ENCODE measurements at regions not wholly inside any gene's neighbourhood (a gene's known extent, or its start where the extent isn't known, plus 50 kb on each side); places are given as distances from the start of the nearest gene placed in this dataset.

DNA sequence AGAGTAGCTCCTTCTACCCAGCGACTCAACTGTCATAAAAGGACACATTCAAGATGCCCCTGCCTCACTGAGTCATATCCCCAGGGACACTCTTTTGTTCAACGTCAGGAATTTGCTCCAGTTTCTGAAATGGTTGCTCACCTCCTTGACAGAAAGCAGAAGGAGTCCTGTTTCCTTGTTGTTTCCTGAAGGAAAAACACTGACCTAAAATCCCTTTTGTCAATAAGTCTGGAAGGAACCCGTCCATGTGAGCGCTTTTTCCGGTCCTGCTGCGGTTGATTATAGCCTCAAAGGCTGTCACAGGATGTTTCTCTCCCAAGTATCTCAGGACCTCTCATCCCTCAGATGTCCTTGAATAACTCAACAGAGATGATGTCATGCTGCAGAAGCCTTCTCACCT is 113.6 kb upstream of the PLEKHG1 start:
- Histone ChIP-seq H3K9ac (ENCODE audit: low read length) (no peak overlapping the region), H3K27ac (ENCODE audit: low read depth, low read length) (peak overlapping the region; percentile 35), H3K27me3 (ENCODE audit: insufficient read depth, low read length) (no peaks in the 10 kb centered on the region), H3K4me2 (ENCODE audit: low read length) (peak overlapping the region; percentile 1), H3K4ac (ENCODE audit: low read depth, low read length) (no peak overlapping the region), H4K8ac (ENCODE audit: low read depth, low read length) (no peak overlapping the region), H4K12ac (ENCODE audit: low read depth, low read length) (no peak overlapping the region), H3K4me1 (ENCODE audit: control insufficient read depth in 1 of 2, insufficient read depth in 2 of 2, low read length in 2 of 2) (peaks cover 18 to 21% of the 10 kb centered on the region in 2 experiments), H2AFZ (ENCODE audit: insufficient read depth, low read length, poor library complexity) (no peak overlapping the region), H2AK5ac (ENCODE audit: low read length) (no peak overlapping the region), H3K23ac (ENCODE audit: low read length) (no peak overlapping the region), H3K18ac (ENCODE audit: low read length) (no peak overlapping the region), H3K9me3 (ENCODE audit: insufficient read depth, low read depth, low read length) (no peaks in the 10 kb centered on the region), H3K79me1 (ENCODE audit: low read length) (peaks cover 4% of the 10 kb centered on the region), H3K79me2 (ENCODE audit: control insufficient read depth, insufficient read depth, low read length, poor library complexity) (no peaks in the 10 kb centered on the region), H2BK5ac (ENCODE audit: low read depth, low read length, poor library complexity) (no peak overlapping the region), H3K36me3 (ENCODE audit: control insufficient read depth in 1 of 2, insufficient read depth in 2 of 2, low read length in 2 of 2) (no peaks in the 10 kb centered on the region), H3K14ac (ENCODE audit: low read length) (no peak overlapping the region), H3K4me3 (ENCODE audit: low read depth, low read length) (no peak overlapping the region), H2BK12ac (ENCODE audit: low read length) (no peak overlapping the region), H2BK120ac (ENCODE audit: insufficient read depth, low read length, poor library complexity) (no peak overlapping the region), H4K91ac (ENCODE audit: low read depth, low read length) (no peak overlapping the region)
- DNase-seq: no peak
- WGBS (ENCODE audit: extremely low coverage, insufficient coverage, insufficient read length): no CpG with 5 or more reads among the region's 6 CpGs

GRCh38 chr6:150490586-150490985 is 109.1 kb upstream of the PLEKHG1 start:
- no CpG with 5 or more reads among the region's 6 CpGs for WGBS (ENCODE audit: extremely low coverage, insufficient coverage, insufficient read length)

GRCh38 chr6:150491131-150491810 is 108.4 kb upstream of the PLEKHG1 start:
- Histone ChIP-seq H3K27me3 (ENCODE audit: insufficient read depth, low read length) (no peaks in the 10 kb centered on the region), H3K36me3 (ENCODE audit: control insufficient read depth in 1 of 2, insufficient read depth in 2 of 2, low read length in 2 of 2) (no peaks in the 10 kb centered on the region), H3K79me1 (ENCODE audit: low read length) (peaks cover 2% of the 10 kb centered on the region), H4K12ac (ENCODE audit: low read depth, low read length) (no peak overlapping the region), H3K4me2 (ENCODE audit: low read length) (no peak overlapping the region), H3K4me3 (ENCODE audit: low read depth, low read length) (no peak overlapping the region), H2BK12ac (ENCODE audit: low read length) (no peak overlapping the region), H2AK5ac (ENCODE audit: low read length) (no peak overlapping the region), H3K18ac (ENCODE audit: low read length) (no peak overlapping the region), H3K4ac (ENCODE audit: low read depth, low read length) (no peak overlapping the region), H3K79me2 (ENCODE audit: control insufficient read depth, insufficient read depth, low read length, poor library complexity) (no peaks in the 10 kb centered on the region), H3K23ac (ENCODE audit: low read length) (no peak overlapping the region), H3K14ac (ENCODE audit: low read length) (no peak overlapping the region), H4K91ac (ENCODE audit: low read depth, low read length) (no peak overlapping the region), H4K8ac (ENCODE audit: low read depth, low read length) (no peak overlapping the region), H3K27ac (ENCODE audit: low read depth, low read length) (no peak overlapping the region), H3K9ac (ENCODE audit: low read length) (no peak overlapping the region), H2BK5ac (ENCODE audit: low read depth, low read length, poor library complexity) (no peak overlapping the region), H2AFZ (ENCODE audit: insufficient read depth, low read length, poor library complexity) (no peak overlapping the region), H3K9me3 (ENCODE audit: insufficient read depth, low read depth, low read length) (no peaks in the 10 kb centered on the region), H3K4me1 (ENCODE audit: control insufficient read depth in 1 of 2, insufficient read depth in 2 of 2, low read length in 2 of 2) (peaks cover 13 to 17% of the 10 kb centered on the region in 2 experiments), H2BK120ac (ENCODE audit: insufficient read depth, low read length, poor library complexity) (no peak overlapping the region)
- peak in 1 of 2 donors; percentile 17 for DNase-seq
- no CpG with 5 or more reads among the region's 5 CpGs for WGBS (ENCODE audit: extremely low coverage, insufficient coverage, insufficient read length)

More at GRCh38 chr6:150490586-150490985, 109.1 kb upstream of the PLEKHG1 start:
- H3K9me3 ChIP-seq (ENCODE audit: insufficient read depth, low read depth, low read length): no peaks in the 10 kb centered on the region
- H3K4me1 ChIP-seq (ENCODE audit: control insufficient read depth in 1 of 2, insufficient read depth in 2 of 2, low read length in 2 of 2): peaks cover 13 to 17% of the 10 kb centered on the region in 2 experiments
- H2BK120ac ChIP-seq (ENCODE audit: insufficient read depth, low read length, poor library complexity): no peak overlapping the region
- H3K9ac ChIP-seq (ENCODE audit: low read length): no peak overlapping the region
- no peak overlapping the region for H3K23ac ChIP-seq (ENCODE audit: low read length)
- no peaks in the 10 kb centered on the region for H3K27me3 ChIP-seq (ENCODE audit: insufficient read depth, low read length)
- H3K79me1 ChIP-seq (ENCODE audit: low read length): peaks cover 2% of the 10 kb centered on the region
- no peak overlapping the region for H2AK5ac ChIP-seq (ENCODE audit: low read length)
- no peak overlapping the region for H3K4me2 ChIP-seq (ENCODE audit: low read length)
- H3K14ac ChIP-seq (ENCODE audit: low read length): no peak overlapping the region
- no peak overlapping the region for H2BK5ac ChIP-seq (ENCODE audit: low read depth, low read length, poor library complexity)
- no peak overlapping the region for H3K4me3 ChIP-seq (ENCODE audit: low read depth, low read length)
- H4K8ac ChIP-seq (ENCODE audit: low read depth, low read length): no peak overlapping the region
- H3K79me2 ChIP-seq (ENCODE audit: control insufficient read depth, insufficient read depth, low read length, poor library complexity): no peaks in the 10 kb centered on the region
- no peak overlapping the region for H3K4ac ChIP-seq (ENCODE audit: low read depth, low read length)
- peak; percentile 10 to 57 for DNase-seq
- no peaks in the 10 kb centered on the region for H3K36me3 ChIP-seq (ENCODE audit: control insufficient read depth in 1 of 2, insufficient read depth in 2 of 2, low read length in 2 of 2)
- no peak overlapping the region for H2AFZ ChIP-seq (ENCODE audit: insufficient read depth, low read length, poor library complexity)
- no peak overlapping the region for H3K27ac ChIP-seq (ENCODE audit: low read depth, low read length)
- H3K18ac ChIP-seq (ENCODE audit: low read length): no peak overlapping the region
- no peak overlapping the region for H4K91ac ChIP-seq (ENCODE audit: low read depth, low read length)
- no peak overlapping the region for H4K12ac ChIP-seq (ENCODE audit: low read depth, low read length)
- no peak overlapping the region for H2BK12ac ChIP-seq (ENCODE audit: low read length)

GRCh38 chr6:150491811-150492172 is 107.9 kb upstream of the PLEKHG1 start:
- no peak overlapping the region for H2BK12ac ChIP-seq (ENCODE audit: low read length)
- no CpG with 5 or more reads among the region's 2 CpGs for WGBS (ENCODE audit: extremely low coverage, insufficient coverage, insufficient read length)
- no peak overlapping the region for H4K8ac ChIP-seq (ENCODE audit: low read depth, low read length)
- no peak overlapping the region for H2AK5ac ChIP-seq (ENCODE audit: low read length)
- H3K23ac ChIP-seq (ENCODE audit: low read length): no peak overlapping the region
- DNase-seq: no peak
- no peak overlapping the region for H3K4me2 ChIP-seq (ENCODE audit: low read length)
- no peak overlapping the region for H3K27ac ChIP-seq (ENCODE audit: low read depth, low read length)
- H3K4me1 ChIP-seq (ENCODE audit: control insufficient read depth in 1 of 2, insufficient read depth in 2 of 2, low read length in 2 of 2): peaks cover 10 to 13% of the 10 kb centered on the region in 2 experiments
- no peak overlapping the region for H3K4ac ChIP-seq (ENCODE audit: low read depth, low read length)
- H2BK5ac ChIP-seq (ENCODE audit: low read depth, low read length, poor library complexity): no peak overlapping the region
- no peaks in the 10 kb centered on the region for H3K36me3 ChIP-seq (ENCODE audit: control insufficient read depth in 1 of 2, insufficient read depth in 2 of 2, low read length in 2 of 2)
- H3K79me1 ChIP-seq (ENCODE audit: low read length): peaks cover 2% of the 10 kb centered on the region
- no peak overlapping the region for H3K18ac ChIP-seq (ENCODE audit: low read length)
- H3K79me2 ChIP-seq (ENCODE audit: control insufficient read depth, insufficient read depth, low read length, poor library complexity): no peaks in the 10 kb centered on the region
- no peak overlapping the region for H3K4me3 ChIP-seq (ENCODE audit: low read depth, low read length)
- H2BK120ac ChIP-seq (ENCODE audit: insufficient read depth, low read length, poor library complexity): no peak overlapping the region
- H3K9ac ChIP-seq (ENCODE audit: low read length): no peak overlapping the region
- no peaks in the 10 kb centered on the region for H3K27me3 ChIP-seq (ENCODE audit: insufficient read depth, low read length)
- no peak overlapping the region for H4K91ac ChIP-seq (ENCODE audit: low read depth, low read length)
- H2AFZ ChIP-seq (ENCODE audit: insufficient read depth, low read length, poor library complexity): no peak overlapping the region
- no peak overlapping the region for H4K12ac ChIP-seq (ENCODE audit: low read depth, low read length)
- no peak overlapping the region for H3K14ac ChIP-seq (ENCODE audit: low read length)
- no peaks in the 10 kb centered on the region for H3K9me3 ChIP-seq (ENCODE audit: insufficient read depth, low read depth, low read length)

Measured in trophoblast cell (in vitro differentiated cells and primary cell).